ENCODE measurements at regions not wholly inside any gene's neighbourhood (a gene's known extent, or its start where the extent isn't known, plus 50 kb on each side); places are given as distances from the start of the nearest gene placed in this dataset.

- TF ChIP-seq EGR1 (IDR thresholded peaks at IDR 0.05) (no peak), NFIC (IDR thresholded peaks at IDR 0.05) (no peak), TAF1 (IDR thresholded peaks at IDR 0.05; ENCODE audit: low read depth) (no peak), TCF12 (IDR thresholded peaks at IDR 0.05; ENCODE audit: low read depth) (no peak), TEAD4 (IDR thresholded peaks at IDR 0.05) (no peak), EP300 (IDR thresholded peaks at IDR 0.05; ENCODE audit: borderline replicate concordance) (no peak), USF1 (IDR thresholded peaks at IDR 0.05) (no peak)
Observed at GRCh38 chr5:27316271-27316650, 277.9 kb upstream of the CDH9 start.

GRCh38 chr5:27315363-27316270 is 277.2 kb upstream of the CDH9 start:
- TF ChIP-seq FOXM1 (IDR thresholded peaks at IDR 0.05; ENCODE audit: borderline replicate concordance, low read depth) (no peak), TCF12 (IDR thresholded peaks at IDR 0.05; ENCODE audit: low read depth) (no peak), CREB1 (IDR thresholded peaks at IDR 0.05; ENCODE audit: low read depth) (no peak), ZBTB7A (IDR thresholded peaks at IDR 0.05; ENCODE audit: low read depth) (no peak), EGR1 (IDR thresholded peaks at IDR 0.05) (no peak)

- no peak for TF ChIP-seq FOXM1 (IDR thresholded peaks at IDR 0.05; ENCODE audit: borderline replicate concordance, low read depth)
- no peak for TF ChIP-seq TAF1 (IDR thresholded peaks at IDR 0.05; ENCODE audit: low read depth)
- no peak for TF ChIP-seq REST (IDR thresholded peaks at IDR 0.05; ENCODE audit: low read depth)
- no peak for TF ChIP-seq MAX (IDR thresholded peaks at IDR 0.05)
- no peak for TF ChIP-seq EP300 (IDR thresholded peaks at IDR 0.05; ENCODE audit: borderline replicate concordance)
- TF ChIP-seq NFIC (IDR thresholded peaks at IDR 0.05) = no peak
- TF ChIP-seq RAD21 (IDR thresholded peaks at IDR 0.05; ENCODE audit: low read depth) = no peak
- no peak for TF ChIP-seq TCF12 (IDR thresholded peaks at IDR 0.05; ENCODE audit: low read depth)
Observed at GRCh38 chr5:27313549-27313948, 275.2 kb upstream of the CDH9 start.

- no peak for TF ChIP-seq TEAD4 (IDR thresholded peaks at IDR 0.05)
- no peak for TF ChIP-seq CREB1 (IDR thresholded peaks at IDR 0.05; ENCODE audit: low read depth)
- TF ChIP-seq FOXM1 (IDR thresholded peaks at IDR 0.05; ENCODE audit: borderline replicate concordance, low read depth) = no peak
- no peak for TF ChIP-seq TCF12 (IDR thresholded peaks at IDR 0.05; ENCODE audit: low read depth)
- TF ChIP-seq USF1 (IDR thresholded peaks at IDR 0.05) = no peak
Observed at GRCh38 chr5:27312291-27312893, 274.0 kb upstream of the CDH9 start.

GRCh38 chr5:27311544-27311943 is 273.2 kb upstream of the CDH9 start:
- TF ChIP-seq CREB1 (IDR thresholded peaks at IDR 0.05; ENCODE audit: low read depth) (no peak), NFIC (IDR thresholded peaks at IDR 0.05) (no peak), USF1 (IDR thresholded peaks at IDR 0.05) (no peak)

- no peak for TF ChIP-seq TAF1 (IDR thresholded peaks at IDR 0.05; ENCODE audit: low read depth)
- TF ChIP-seq ZBTB7A (IDR thresholded peaks at IDR 0.05; ENCODE audit: low read depth) = no peak
- no peak for TF ChIP-seq RAD21 (IDR thresholded peaks at IDR 0.05; ENCODE audit: low read depth)
- TF ChIP-seq USF1 (IDR thresholded peaks at IDR 0.05) = no peak
- TF ChIP-seq TCF12 (IDR thresholded peaks at IDR 0.05; ENCODE audit: low read depth) = no peak
- no peak for TF ChIP-seq FOXM1 (IDR thresholded peaks at IDR 0.05; ENCODE audit: borderline replicate concordance, low read depth)
- no peak for TF ChIP-seq CEBPB (IDR thresholded peaks at IDR 0.05)
- no peak for TF ChIP-seq MAX (IDR thresholded peaks at IDR 0.05)
- TF ChIP-seq NFIC (IDR thresholded peaks at IDR 0.05) = no peak
- TF ChIP-seq YY1 (IDR thresholded peaks at IDR 0.05; ENCODE audit: low read depth) = no peak
- no peak for TF ChIP-seq EP300 (IDR thresholded peaks at IDR 0.05; ENCODE audit: borderline replicate concordance)
- TF ChIP-seq REST (IDR thresholded peaks at IDR 0.05; ENCODE audit: low read depth) = no peak
- no peak for TF ChIP-seq EGR1 (IDR thresholded peaks at IDR 0.05)
Observed at GRCh38 chr5:27308153-27308552, 269.8 kb upstream of the CDH9 start.

Measured in Ishikawa (cell line).